Breast epithelium (tissue), 4 donors: ENCODE measurements at regions not wholly inside any gene's neighbourhood (a gene's known extent, or its start where the extent isn't known, plus 50 kb on each side); places are given as distances from the start of the nearest gene placed in this dataset.
A peak's percentile ranks its signal among the peaks of the same experiment; 100 is the strongest.

Experiments
- DNase-seq, 2 donors: peaks; one replicate each; pipeline ENCODE4 v3.0.0-alpha.2; 2019; ENCODE audit warnings: low spot score in 2 of 2
- H3K27ac ChIP-seq, 2 donors: fragments of 200-600 bp; sonication (generic) in 1 of 2; one replicate each; pipeline ENCODE4 v1.5.1; 2016 to 2019; ENCODE audit warnings: mild to moderate bottlenecking in 1 of 2
- H3K27me3 ChIP-seq, 2 donors: fragments of 200-600 bp; sonication (generic) in 1 of 2; one replicate each; pipeline versions ENCODE4 v1.5.1 to v1.6.0; 2017 to 2019; ENCODE audit warnings: control low read depth in 1 of 2, mild to moderate bottlenecking in 1 of 2
- H3K36me3 ChIP-seq: fragments of 200-600 bp; one replicate; pipeline ENCODE4 v1.5.1; 2019
- H3K4me1 ChIP-seq, 2 donors: fragments of 200-600 bp; sonication (generic); one replicate each; pipeline ENCODE4 v1.5.1; 2016 to 2019; ENCODE audit warnings: control low read depth in 1 of 2
- H3K4me3 ChIP-seq, 3 donors: fragments of 200-600 bp; sonication (generic); 1 replicate in 2 of 3; 2 replicates in 1 of 3; pipeline ENCODE4 v1.5.1; 2016 to 2019; ENCODE audit warnings: mild to moderate bottlenecking in 3 of 3, moderate library complexity in 2 of 3
- H3K9me3 ChIP-seq, 2 donors: fragments of 200-600 bp; sonication (generic) in 1 of 2; one replicate each; pipeline ENCODE4 v1.5.1; 2016 to 2019; ENCODE audit warnings: control low read depth in 1 of 2
- POLR2A ChIP-seq: fragments of 450-650 bp; IDR thresholded peaks from one replicate; pipeline ENCODE4 v1.6.1; 2016; ENCODE audit warnings: antibody characterized with exemption, mild to moderate bottlenecking, moderate library complexity
- POLR2AphosphoS5 ChIP-seq, 3 donors: sonication (generic); formaldehyde crosslinking; IDR thresholded peaks; one replicate each; pipeline ENCODE4 v1.6.1; 2017; ENCODE audit warnings: antibody characterized with exemption in 3 of 3
- intact Hi-C: fragments of 100-400 bp; cut with DNase I; formaldehyde crosslinking; loops from one replicate; pipeline ENCODE4 v1.15.1; 2023; ENCODE audit warnings: low total_unique reads
- TF ChIP-seq, protein P1 (sequence below), 3 donors: fragments of 450-650 bp; IDR thresholded peaks; one replicate each; pipeline ENCODE4 v1.5.1; 2016 to 2017; ENCODE audit warnings: antibody characterized with exemption in 3 of 3, mild to moderate bottlenecking in 3 of 3, moderate library complexity in 3 of 3

DNA sequence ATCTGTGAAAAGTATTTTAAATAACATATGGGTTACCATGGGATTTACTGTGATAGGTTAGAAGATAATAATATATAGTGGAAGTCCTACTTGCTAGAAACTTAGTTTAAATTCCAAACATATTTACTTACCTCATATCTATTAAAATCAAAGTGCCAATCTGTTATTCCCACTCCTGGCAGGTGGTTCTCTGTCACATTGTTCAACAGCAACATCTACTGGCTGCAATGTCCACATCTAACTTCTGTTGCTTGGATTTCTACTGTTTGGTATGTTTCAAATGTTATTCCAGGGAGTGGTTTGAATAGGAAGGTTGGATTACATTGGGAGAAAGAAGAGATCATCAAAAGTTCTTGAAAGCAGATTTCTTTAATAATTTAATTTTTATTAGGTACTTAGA, 122.5 kb upstream of the NCAM2 start:
- intact Hi-C loops, result no loop called here
- H3K36me3 ChIP-seq, result no peaks in the 10 kb centered on the region
- H3K4me3 ChIP-seq, result no peak overlapping the region
- no peak for DNase-seq
- no peaks in the 10 kb centered on the region for H3K27me3 ChIP-seq
- H3K9me3 ChIP-seq, result no peaks in the 10 kb centered on the region
- no peaks in the 10 kb centered on the region for H3K4me1 ChIP-seq
- no peak overlapping the region for H3K27ac ChIP-seq
- TF ChIP-seq, protein P1, sequence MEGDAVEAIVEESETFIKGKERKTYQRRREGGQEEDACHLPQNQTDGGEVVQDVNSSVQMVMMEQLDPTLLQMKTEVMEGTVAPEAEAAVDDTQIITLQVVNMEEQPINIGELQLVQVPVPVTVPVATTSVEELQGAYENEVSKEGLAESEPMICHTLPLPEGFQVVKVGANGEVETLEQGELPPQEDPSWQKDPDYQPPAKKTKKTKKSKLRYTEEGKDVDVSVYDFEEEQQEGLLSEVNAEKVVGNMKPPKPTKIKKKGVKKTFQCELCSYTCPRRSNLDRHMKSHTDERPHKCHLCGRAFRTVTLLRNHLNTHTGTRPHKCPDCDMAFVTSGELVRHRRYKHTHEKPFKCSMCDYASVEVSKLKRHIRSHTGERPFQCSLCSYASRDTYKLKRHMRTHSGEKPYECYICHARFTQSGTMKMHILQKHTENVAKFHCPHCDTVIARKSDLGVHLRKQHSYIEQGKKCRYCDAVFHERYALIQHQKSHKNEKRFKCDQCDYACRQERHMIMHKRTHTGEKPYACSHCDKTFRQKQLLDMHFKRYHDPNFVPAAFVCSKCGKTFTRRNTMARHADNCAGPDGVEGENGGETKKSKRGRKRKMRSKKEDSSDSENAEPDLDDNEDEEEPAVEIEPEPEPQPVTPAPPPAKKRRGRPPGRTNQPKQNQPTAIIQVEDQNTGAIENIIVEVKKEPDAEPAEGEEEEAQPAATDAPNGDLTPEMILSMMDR (IDR thresholded peaks at IDR 0.05), result no peak
- TF ChIP-seq POLR2A, result no peak
- TF ChIP-seq POLR2AphosphoS5 (IDR thresholded peaks at IDR 0.05), result no peak

DNA sequence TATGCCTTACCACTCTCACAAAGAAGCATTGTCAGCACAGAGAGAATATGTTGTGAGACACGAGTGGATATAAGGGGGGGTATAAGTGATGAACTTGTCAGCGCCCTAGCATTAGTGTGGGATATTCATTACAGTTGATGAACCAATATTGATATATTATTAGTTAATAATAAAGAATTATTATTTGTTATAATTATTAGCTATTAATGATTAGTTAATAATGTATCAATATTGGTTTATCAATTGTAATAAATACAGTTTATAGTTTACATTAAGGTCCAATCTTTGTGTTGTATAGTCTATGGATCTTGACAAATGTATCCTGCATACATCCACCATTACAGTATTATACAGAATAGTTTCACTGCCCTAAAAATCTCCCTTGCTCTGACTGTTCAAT, 120.2 kb upstream of the NCAM2 start:
- H3K36me3 ChIP-seq, result no peaks in the 10 kb centered on the region
- H3K4me3 ChIP-seq, result no peak overlapping the region
- H3K27ac ChIP-seq, result no peak overlapping the region
- no peak for DNase-seq
- H3K27me3 ChIP-seq, result no peaks in the 10 kb centered on the region
- no peaks in the 10 kb centered on the region for H3K9me3 ChIP-seq
- intact Hi-C loops, result no loop called here
- TF ChIP-seq POLR2AphosphoS5 (IDR thresholded peaks at IDR 0.05) (no peak), POLR2A (no peak)
- TF ChIP-seq, protein P1 (IDR thresholded peaks at IDR 0.05), result no peak
- no peaks in the 10 kb centered on the region for H3K4me1 ChIP-seq

- DNase-seq, result no peak
- Histone ChIP-seq H3K4me1 (no peaks in the 10 kb centered on the region), H3K27ac (no peak overlapping the region), H3K9me3 (no peaks in the 10 kb centered on the region), H3K36me3 (no peaks in the 10 kb centered on the region), H3K27me3 (no peaks in the 10 kb centered on the region), H3K4me3 (no peak overlapping the region)
- intact Hi-C loops, result no loop called here
- TF ChIP-seq, protein P1 (IDR thresholded peaks at IDR 0.05), result peak in 2 of 3 donors; percentile 37 to 57
- TF ChIP-seq POLR2A, result no peak
- TF ChIP-seq POLR2AphosphoS5 (IDR thresholded peaks at IDR 0.05), result no peak
Measured at GRCh38 chr21:20882462-20883407, 115.5 kb upstream of the NCAM2 start.

DNA sequence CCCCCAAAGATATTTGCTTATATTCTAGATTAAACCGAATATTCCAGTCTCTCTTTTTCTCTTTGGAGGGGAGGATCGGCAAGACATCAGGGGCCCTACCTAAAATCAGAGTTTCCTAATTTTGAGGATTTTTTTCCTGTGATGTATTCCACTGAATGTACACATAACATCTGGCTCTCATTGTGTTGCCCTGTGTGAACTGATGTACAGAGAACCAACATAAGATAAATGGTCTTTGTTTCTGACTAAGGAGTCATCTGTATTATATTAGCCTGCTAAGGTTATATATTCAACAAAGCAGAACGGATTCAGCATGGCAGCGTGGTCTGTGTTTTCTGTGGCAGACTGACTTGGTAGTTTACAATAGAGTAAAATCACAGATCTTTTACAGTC, 114.8 kb upstream of the NCAM2 start:
- H3K27me3 ChIP-seq, result no peaks in the 10 kb centered on the region
- no peaks in the 10 kb centered on the region for H3K36me3 ChIP-seq
- H3K4me3 ChIP-seq, result no peak overlapping the region
- no peak overlapping the region for H3K27ac ChIP-seq
- intact Hi-C loops, result no loop called here
- no peak for TF ChIP-seq POLR2A
- TF ChIP-seq, protein P1 (IDR thresholded peaks at IDR 0.05), result no peak
- TF ChIP-seq POLR2AphosphoS5 (IDR thresholded peaks at IDR 0.05), result no peak
- H3K4me1 ChIP-seq, result no peaks in the 10 kb centered on the region
- DNase-seq, result no peak
- H3K9me3 ChIP-seq, result no peaks in the 10 kb centered on the region

- Histone ChIP-seq H3K36me3 (no peaks in the 10 kb centered on the region), H3K27ac (peak overlapping the region in 1 of 2 donors; percentile 19), H3K4me3 (peak overlapping the region in 1 of 3 donors; percentile 6), H3K9me3 (no peaks in the 10 kb centered on the region), H3K27me3 (no peaks in the 10 kb centered on the region), H3K4me1 (no peaks in the 10 kb centered on the region)
- no peak for DNase-seq
- intact Hi-C loops, result no loop called here
- no peak for TF ChIP-seq POLR2A
- TF ChIP-seq POLR2AphosphoS5 (IDR thresholded peaks at IDR 0.05), result no peak
- TF ChIP-seq, protein P1 (IDR thresholded peaks at IDR 0.05), result no peak
Measured at GRCh38 chr21:20902511-20902910, 95.7 kb upstream of the NCAM2 start.
